Cardiac muscle cell (in vitro differentiated cells and primary cell): ENCODE measurements at regions not wholly inside any gene's neighbourhood (a gene's known extent, or its start where the extent isn't known, plus 50 kb on each side); places are given as distances from the start of the nearest gene placed in this dataset.

Experiments used
- DNase-seq, 2 donors: peaks; one replicate each; pipeline versions ENCODE4 v3.0.0 to v3.0.0-alpha.2; 2010 to 2017; ENCODE audit warnings: low read depth in 1 of 2, low spot score in 1 of 2
- H3K27ac ChIP-seq: fragments of 200-600 bp; sonication (generic); 2 replicates; pipeline ENCODE4 v1.5.1; 2016
- H3K27me3 ChIP-seq: fragments of 200-600 bp; sonication (generic); 2 replicates; pipeline ENCODE4 v1.6.0; 2016; ENCODE audit warnings: control low read depth
- H3K36me3 ChIP-seq: fragments of 200-600 bp; sonication (generic); 2 replicates; pipeline ENCODE4 v1.5.1; 2016; ENCODE audit warnings: control low read depth
- H3K4me1 ChIP-seq: fragments of 200-600 bp; sonication (generic); 2 replicates; pipeline ENCODE4 v1.8.1; 2017; ENCODE audit warnings: low read depth, mild to moderate bottlenecking, mixed run types
- H3K4me3 ChIP-seq: fragments of 200-600 bp; sonication (generic); 2 replicates; pipeline ENCODE4 v1.5.1; 2016; ENCODE audit warnings: mild to moderate bottlenecking
- H3K9me3 ChIP-seq: fragments of 200-600 bp; sonication (generic); 2 replicates; pipeline ENCODE4 v1.5.1; 2017; ENCODE audit warnings: low read depth, mild to moderate bottlenecking, control low read depth
- TF ChIP-seq, protein P1 (sequence below): IDR thresholded peaks from 2 replicates; pipeline ENCODE4 v1.5.1; 2012; ENCODE audit warnings: low read depth, mild to moderate bottlenecking, low read length

DNA sequence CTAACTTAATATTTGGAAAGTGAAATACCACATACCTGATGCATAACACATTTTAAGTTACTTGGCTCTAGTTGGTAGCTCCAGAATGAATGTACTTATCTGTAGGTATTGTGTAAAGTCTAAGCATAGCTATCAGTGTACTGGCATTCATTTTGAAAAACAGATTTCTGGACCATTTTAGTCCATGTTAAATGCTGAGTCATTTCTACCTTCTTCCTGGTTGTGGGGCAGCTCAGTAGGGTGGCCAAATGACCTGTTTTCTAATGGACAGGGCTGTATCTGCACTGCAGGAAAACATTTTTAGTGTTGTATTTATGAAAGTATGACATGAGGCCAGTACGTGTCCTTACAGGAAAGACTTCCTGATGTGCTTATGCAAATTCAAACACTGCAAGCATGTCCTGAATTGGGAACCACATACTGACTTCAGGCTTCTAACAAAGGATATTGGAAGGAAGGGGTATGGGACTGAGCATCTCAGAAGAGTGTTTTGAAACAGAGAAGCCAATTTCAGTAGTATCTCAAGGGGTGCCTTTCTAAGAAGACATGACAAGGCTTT, 300.3 kb upstream of the B3GALT2 start:
- Histone ChIP-seq H3K36me3 (no peaks in the 10 kb centered on the region), H3K9me3 (no peaks in the 10 kb centered on the region), H3K4me3 (no peak overlapping the region), H3K27me3 (no peaks in the 10 kb centered on the region), H3K4me1 (peaks cover 2% of the 10 kb centered on the region), H3K27ac (no peak overlapping the region)
- TF ChIP-seq, protein P1, sequence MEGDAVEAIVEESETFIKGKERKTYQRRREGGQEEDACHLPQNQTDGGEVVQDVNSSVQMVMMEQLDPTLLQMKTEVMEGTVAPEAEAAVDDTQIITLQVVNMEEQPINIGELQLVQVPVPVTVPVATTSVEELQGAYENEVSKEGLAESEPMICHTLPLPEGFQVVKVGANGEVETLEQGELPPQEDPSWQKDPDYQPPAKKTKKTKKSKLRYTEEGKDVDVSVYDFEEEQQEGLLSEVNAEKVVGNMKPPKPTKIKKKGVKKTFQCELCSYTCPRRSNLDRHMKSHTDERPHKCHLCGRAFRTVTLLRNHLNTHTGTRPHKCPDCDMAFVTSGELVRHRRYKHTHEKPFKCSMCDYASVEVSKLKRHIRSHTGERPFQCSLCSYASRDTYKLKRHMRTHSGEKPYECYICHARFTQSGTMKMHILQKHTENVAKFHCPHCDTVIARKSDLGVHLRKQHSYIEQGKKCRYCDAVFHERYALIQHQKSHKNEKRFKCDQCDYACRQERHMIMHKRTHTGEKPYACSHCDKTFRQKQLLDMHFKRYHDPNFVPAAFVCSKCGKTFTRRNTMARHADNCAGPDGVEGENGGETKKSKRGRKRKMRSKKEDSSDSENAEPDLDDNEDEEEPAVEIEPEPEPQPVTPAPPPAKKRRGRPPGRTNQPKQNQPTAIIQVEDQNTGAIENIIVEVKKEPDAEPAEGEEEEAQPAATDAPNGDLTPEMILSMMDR, result no peak
- DNase-seq, result peak in 1 of 2 donors; percentile 51

GRCh38 chr1:193480755-193481154, 294.3 kb upstream of the B3GALT2 start:
- no peaks in the 10 kb centered on the region for H3K9me3 ChIP-seq

GRCh38 chr1:193479187-193479586, 292.8 kb upstream of the B3GALT2 start:
- Histone ChIP-seq H3K27me3 (no peaks in the 10 kb centered on the region), H3K4me1 (peaks cover 30% of the 10 kb centered on the region), H3K9me3 (no peaks in the 10 kb centered on the region), H3K4me3 (no peak overlapping the region), H3K36me3 (no peaks in the 10 kb centered on the region), H3K27ac (no peak overlapping the region)
- no peak for DNase-seq
- TF ChIP-seq, protein P1, result no peak

More at GRCh38 chr1:193480755-193481154, 294.3 kb upstream of the B3GALT2 start:
- Histone ChIP-seq H3K36me3 (no peaks in the 10 kb centered on the region), H3K4me3 (no peak overlapping the region), H3K27me3 (no peaks in the 10 kb centered on the region), H3K27ac (peak overlapping the region; percentile 35), H3K4me1 (peaks cover 30% of the 10 kb centered on the region)
- TF ChIP-seq, protein P1, result no peak
- peak in 1 of 2 donors; percentile 69 for DNase-seq

GRCh38 chr1:193476748-193477147, 290.3 kb upstream of the B3GALT2 start:
- no peak overlapping the region for H3K27ac ChIP-seq
- DNase-seq, result no peak
- H3K27me3 ChIP-seq, result no peaks in the 10 kb centered on the region

DNA sequence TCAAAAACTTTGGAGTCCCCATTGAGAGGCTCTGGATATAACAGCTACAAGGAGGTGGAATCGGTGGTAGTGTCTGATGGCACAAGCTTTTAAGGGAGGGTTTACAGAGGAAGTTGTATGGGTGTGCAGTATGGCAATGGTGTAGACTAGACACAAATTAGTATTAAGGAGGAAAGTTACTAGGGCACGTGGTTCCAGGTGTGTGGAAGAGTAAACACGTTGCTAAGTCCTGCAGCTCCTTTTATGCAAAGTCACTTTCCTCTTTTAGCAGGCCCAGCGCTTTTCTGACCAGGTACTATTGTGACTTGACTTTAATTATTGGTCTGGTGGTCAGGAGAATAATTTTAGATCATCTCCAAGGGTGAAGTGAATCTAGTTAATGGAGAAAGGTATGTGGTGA, 287.5 kb upstream of the B3GALT2 start:
- H3K27me3 ChIP-seq, result no peaks in the 10 kb centered on the region
- H3K4me1 ChIP-seq, result peaks cover 2% of the 10 kb centered on the region
- no peak overlapping the region for H3K27ac ChIP-seq
- H3K9me3 ChIP-seq, result no peaks in the 10 kb centered on the region
- H3K36me3 ChIP-seq, result no peaks in the 10 kb centered on the region
- H3K4me3 ChIP-seq, result no peak overlapping the region
- no peak for DNase-seq
- TF ChIP-seq, protein P1, result no peak

More at GRCh38 chr1:193476748-193477147, 290.3 kb upstream of the B3GALT2 start:
- TF ChIP-seq, protein P1, result no peak
- H3K36me3 ChIP-seq, result no peaks in the 10 kb centered on the region
- no peak overlapping the region for H3K4me3 ChIP-seq
- no peaks in the 10 kb centered on the region for H3K9me3 ChIP-seq
- peaks cover 28% of the 10 kb centered on the region for H3K4me1 ChIP-seq
